Prostate gland (tissue), 2 donors: ENCODE measurements at regions not wholly inside any gene's neighbourhood (a gene's known extent, or its start where the extent isn't known, plus 50 kb on each side); places are given as distances from the start of the nearest gene placed in this dataset.

Source experiments
- DNase-seq: peaks from one replicate; pipeline ENCODE4 v3.0.0-alpha.2; 2019; ENCODE audit warnings: low spot score
- H3K27ac ChIP-seq, 2 donors: fragments of 200-600 bp; sonication (generic); 2 replicates each; pipeline ENCODE4 v1.5.1; 2017 to 2019
- H3K27me3 ChIP-seq: fragments of 200-600 bp; sonication (generic); replicated peaks from 2 replicates; pipeline ENCODE4 v1.5.1; 2019; ENCODE audit not compliant: insufficient read depth
- H3K36me3 ChIP-seq, 2 donors: fragments of 200-600 bp; sonication (generic); 1 replicate in 1 of 2; 2 replicates in 1 of 2; pipeline versions ENCODE4 v1.5.1 to v1.8.1; 2017 to 2019
- H3K4me1 ChIP-seq: fragments of 200-600 bp; sonication (generic); replicated peaks from 2 replicates; pipeline ENCODE4 v1.5.1; 2019
- H3K4me3 ChIP-seq, 2 donors: fragments of 200-600 bp; sonication (generic); 2 replicates each; pipeline ENCODE4 v1.5.1; 2017 to 2019
- H3K9me3 ChIP-seq: fragments of 200-600 bp; sonication (generic); 2 replicates; pipeline ENCODE4 v1.5.1; 2017
- POLR2A ChIP-seq: fragments of 450-650 bp; IDR thresholded peaks from one replicate; pipeline ENCODE4 v1.6.1; 2016; ENCODE audit warnings: antibody characterized with exemption, mild to moderate bottlenecking
- POLR2AphosphoS5 ChIP-seq: sonication (generic); formaldehyde crosslinking; IDR thresholded peaks from one replicate; pipeline ENCODE4 v1.6.1; 2017; ENCODE audit warnings: antibody characterized with exemption
- WGBS: methylation state at CpG from one replicate; pipeline ENCODE4 v1.1.5; 2018; 5-methylcytosine and 5-hydroxymethylcytosine counted together
- intact Hi-C: fragments of 100-400 bp; cut with DNase I; formaldehyde crosslinking; loops from one replicate; pipeline ENCODE4 v1.14.2; 2022
- TF ChIP-seq, protein P1 (sequence below), 4 experiments: fragments of 200-600 bp in 2 of 4; fragments of 450-650 bp in 2 of 4; sonication (generic) in 2 of 4; IDR thresholded peaks; 1 replicate in 3 of 4; 2 replicates in 1 of 4; pipeline ENCODE4 v1.5.1; 2016 to 2019; ENCODE audit warnings: antibody characterized with exemption in 4 of 4, mild to moderate bottlenecking in 2 of 4, moderate library complexity in 2 of 4

DNA sequence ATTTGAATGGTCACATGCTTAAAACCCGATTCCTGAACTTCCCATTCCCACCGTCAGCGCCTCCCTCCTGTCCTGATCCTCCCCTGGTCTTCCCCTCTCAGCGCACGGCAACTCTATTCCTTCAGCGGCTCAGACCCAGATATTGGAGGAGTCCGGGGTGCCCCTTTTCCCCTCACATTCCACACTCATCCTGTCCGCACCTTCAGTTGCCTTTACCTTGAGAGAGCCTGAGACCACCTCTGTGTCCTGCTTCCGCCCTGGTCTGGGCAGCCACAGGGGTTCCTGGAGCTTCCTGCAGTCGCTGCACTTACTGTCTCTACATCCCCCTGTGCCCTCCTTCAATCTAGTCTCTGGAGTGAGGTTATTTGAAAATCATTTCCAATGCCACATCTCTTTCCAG lies 193.4 kb downstream of the BCAS1 start:
- intact Hi-C loops = no loop called here
- WGBS = 95% methylated on average over 10 of the region's 10 CpGs

GRCh38 chr20:53876470-53876869 lies 193.9 kb downstream of the BCAS1 start:
- 93% methylated on average over 8 of the region's 8 CpGs for WGBS
- H3K4me3 ChIP-seq = no peak overlapping the region
- H3K36me3 ChIP-seq = no peaks in the 10 kb centered on the region
- no peaks in the 10 kb centered on the region for H3K9me3 ChIP-seq
- DNase-seq = no peak
- intact Hi-C loops = no loop called here
- H3K4me1 ChIP-seq = no peaks in the 10 kb centered on the region
- no peak overlapping the region for H3K27ac ChIP-seq
- H3K27me3 ChIP-seq = no peaks in the 10 kb centered on the region
- no peak for TF ChIP-seq POLR2AphosphoS5

More for the DNA sequence above, 193.4 kb downstream of the BCAS1 start:
- TF ChIP-seq POLR2A = no peak
- TF ChIP-seq, protein P1, sequence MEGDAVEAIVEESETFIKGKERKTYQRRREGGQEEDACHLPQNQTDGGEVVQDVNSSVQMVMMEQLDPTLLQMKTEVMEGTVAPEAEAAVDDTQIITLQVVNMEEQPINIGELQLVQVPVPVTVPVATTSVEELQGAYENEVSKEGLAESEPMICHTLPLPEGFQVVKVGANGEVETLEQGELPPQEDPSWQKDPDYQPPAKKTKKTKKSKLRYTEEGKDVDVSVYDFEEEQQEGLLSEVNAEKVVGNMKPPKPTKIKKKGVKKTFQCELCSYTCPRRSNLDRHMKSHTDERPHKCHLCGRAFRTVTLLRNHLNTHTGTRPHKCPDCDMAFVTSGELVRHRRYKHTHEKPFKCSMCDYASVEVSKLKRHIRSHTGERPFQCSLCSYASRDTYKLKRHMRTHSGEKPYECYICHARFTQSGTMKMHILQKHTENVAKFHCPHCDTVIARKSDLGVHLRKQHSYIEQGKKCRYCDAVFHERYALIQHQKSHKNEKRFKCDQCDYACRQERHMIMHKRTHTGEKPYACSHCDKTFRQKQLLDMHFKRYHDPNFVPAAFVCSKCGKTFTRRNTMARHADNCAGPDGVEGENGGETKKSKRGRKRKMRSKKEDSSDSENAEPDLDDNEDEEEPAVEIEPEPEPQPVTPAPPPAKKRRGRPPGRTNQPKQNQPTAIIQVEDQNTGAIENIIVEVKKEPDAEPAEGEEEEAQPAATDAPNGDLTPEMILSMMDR (IDR thresholded peaks at IDR 0.05) = no peak
- TF ChIP-seq POLR2AphosphoS5 = no peak
- Histone ChIP-seq H3K4me3 (no peak overlapping the region), H3K9me3 (no peaks in the 10 kb centered on the region), H3K27ac (no peak overlapping the region), H3K27me3 (no peaks in the 10 kb centered on the region), H3K36me3 (no peaks in the 10 kb centered on the region), H3K4me1 (no peaks in the 10 kb centered on the region)
- DNase-seq = no peak

GRCh38 chr20:53875452-53875851 lies 194.9 kb downstream of the BCAS1 start:
- TF ChIP-seq POLR2AphosphoS5 (no peak), POLR2A (no peak)
- TF ChIP-seq, protein P1 (IDR thresholded peaks at IDR 0.05) = no peak
- no peaks in the 10 kb centered on the region for H3K27me3 ChIP-seq
- H3K27ac ChIP-seq = no peak overlapping the region
- intact Hi-C loops = no loop called here
- 94% methylated on average over 14 of the region's 14 CpGs for WGBS
- peaks cover under 1% of the 10 kb centered on the region for H3K4me1 ChIP-seq
- H3K4me3 ChIP-seq = no peak overlapping the region
- H3K36me3 ChIP-seq = no peaks in the 10 kb centered on the region
- DNase-seq = no peak
- no peaks in the 10 kb centered on the region for H3K9me3 ChIP-seq

DNA sequence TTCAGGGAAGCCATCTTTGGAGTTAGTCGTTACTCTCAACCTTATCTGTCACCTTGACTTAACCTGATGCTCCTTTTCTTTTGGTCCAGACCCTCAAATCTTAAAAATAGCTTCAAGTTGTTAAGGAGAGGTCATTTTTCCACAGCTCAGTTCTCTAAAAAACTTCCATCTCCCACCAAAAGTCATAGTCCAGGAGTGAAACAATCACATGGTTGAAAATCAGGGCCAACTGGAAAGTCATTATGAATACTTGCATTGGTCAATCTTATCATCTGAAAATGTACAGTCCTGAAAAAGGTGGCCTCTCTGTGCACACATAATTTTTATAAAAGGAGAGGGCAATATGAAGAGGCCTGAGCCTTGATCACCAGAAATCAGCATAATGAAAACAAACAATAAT lies 195.7 kb downstream of the BCAS1 start:
- Histone ChIP-seq H3K9me3 (no peaks in the 10 kb centered on the region), H3K27me3 (no peaks in the 10 kb centered on the region), H3K36me3 (no peaks in the 10 kb centered on the region), H3K27ac (no peak overlapping the region), H3K4me1 (peaks cover 3% of the 10 kb centered on the region), H3K4me3 (no peak overlapping the region)
- intact Hi-C loops = loop anchor here (5.0 kb wide), 1 partner anchor 43 kb away; no protein-coding TSS in a partner anchor
- WGBS = 100% methylated on average over 1 of the region's 1 CpG
- TF ChIP-seq, protein P1 (IDR thresholded peaks at IDR 0.05) = no peak
- no peak for TF ChIP-seq POLR2AphosphoS5
- no peak for TF ChIP-seq POLR2A
- no peak for DNase-seq

DNA sequence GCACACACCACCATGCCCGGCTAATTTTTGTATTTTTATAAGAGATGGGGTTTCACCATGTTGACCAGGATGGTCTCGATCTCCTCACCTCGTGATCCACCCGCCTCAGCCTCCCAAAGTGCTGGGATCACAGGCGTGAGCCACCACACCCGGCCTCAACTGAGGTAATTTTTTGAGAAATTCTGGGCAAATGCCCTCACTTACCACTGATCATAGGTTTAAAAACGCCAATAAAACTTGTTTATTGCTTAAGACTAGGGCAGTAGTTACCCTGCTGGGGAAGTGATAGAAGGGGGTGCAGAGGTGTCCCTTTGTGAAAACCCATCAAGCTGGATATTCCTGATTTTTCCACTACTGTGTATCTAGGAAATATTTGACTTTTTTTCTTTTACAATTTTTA lies 196.3 kb downstream of the BCAS1 start:
- Histone ChIP-seq H3K36me3 (no peaks in the 10 kb centered on the region), H3K27me3 (no peaks in the 10 kb centered on the region), H3K27ac (no peak overlapping the region), H3K4me1 (peaks cover 3% of the 10 kb centered on the region), H3K9me3 (no peaks in the 10 kb centered on the region), H3K4me3 (no peak overlapping the region)
- TF ChIP-seq POLR2AphosphoS5 = no peak
- TF ChIP-seq, protein P1 (IDR thresholded peaks at IDR 0.05) = no peak
- TF ChIP-seq POLR2A = no peak
- no peak for DNase-seq
- intact Hi-C loops = loop anchor here (5.0 kb wide), 1 partner anchor 43 kb away; no protein-coding TSS in a partner anchor
- 88% methylated on average over 7 of the region's 7 CpGs for WGBS
